Stimulated activated CD4-positive, alpha-beta T cell treated with anti-CD3 and anti-CD28 coated beads, Interleukin-1b, Interleukin-23, amount 100 ng/mL, for 24 hours (primary cell): ENCODE measurements at regions not wholly inside any gene's neighbourhood (a gene's known extent, or its start where the extent isn't known, plus 50 kb on each side); places are given as distances from the start of the nearest gene placed in this dataset.
"Not testable (repeated sequence)": the region's sequence is repeated elsewhere in the genome, so short reads cannot be mapped to it uniquely, and the experiment has no call there.

Experiments
- DNase-seq, 4 experiments: peaks; one replicate each; pipeline ENCODE4 v3.0.0-alpha.2; 2020; ENCODE audit warnings: low read depth in 4 of 4, low spot score in 1 of 4

DNA sequence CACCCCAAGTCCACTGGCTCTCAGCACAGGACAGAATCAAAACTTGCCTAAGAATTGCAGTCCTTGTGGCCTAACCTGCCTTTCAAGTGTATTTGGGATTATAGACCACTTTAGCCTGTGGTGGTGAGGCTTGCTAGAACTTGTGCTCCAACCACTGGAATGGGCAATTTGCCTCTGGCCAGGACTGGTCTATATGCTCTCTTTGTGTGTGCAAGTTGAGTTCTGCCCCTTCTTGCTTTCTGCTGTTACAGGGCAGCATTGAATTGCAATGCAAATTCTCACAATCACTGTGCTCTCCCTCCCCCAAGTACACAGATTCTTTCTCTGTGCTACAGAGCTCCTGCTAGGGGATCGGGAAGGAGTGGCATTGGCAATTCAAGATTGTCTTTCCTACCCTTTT is 233.6 kb upstream of the DIPK2B start:
- no peak for DNase-seq

DNA sequence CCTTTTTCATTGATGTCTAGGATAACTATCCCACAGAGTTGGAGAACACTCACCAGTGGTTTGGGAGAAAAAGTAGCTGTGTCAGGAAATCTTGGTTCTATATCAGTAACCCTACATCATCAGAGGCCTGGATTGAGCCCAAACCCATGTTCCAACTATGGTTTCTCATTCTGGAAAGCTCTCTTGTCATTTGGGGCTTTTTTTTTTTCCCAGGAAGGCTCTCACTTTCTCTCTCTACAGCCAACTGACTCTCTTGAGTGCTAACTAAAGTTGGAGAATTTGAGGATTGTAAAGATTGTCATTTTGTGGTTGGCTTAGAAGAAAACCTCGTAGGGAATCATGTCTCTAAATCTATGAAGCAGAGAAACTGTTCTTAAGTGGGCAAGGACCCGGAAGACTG is 228.2 kb upstream of the DIPK2B start:
- DNase-seq: no peak

DNA sequence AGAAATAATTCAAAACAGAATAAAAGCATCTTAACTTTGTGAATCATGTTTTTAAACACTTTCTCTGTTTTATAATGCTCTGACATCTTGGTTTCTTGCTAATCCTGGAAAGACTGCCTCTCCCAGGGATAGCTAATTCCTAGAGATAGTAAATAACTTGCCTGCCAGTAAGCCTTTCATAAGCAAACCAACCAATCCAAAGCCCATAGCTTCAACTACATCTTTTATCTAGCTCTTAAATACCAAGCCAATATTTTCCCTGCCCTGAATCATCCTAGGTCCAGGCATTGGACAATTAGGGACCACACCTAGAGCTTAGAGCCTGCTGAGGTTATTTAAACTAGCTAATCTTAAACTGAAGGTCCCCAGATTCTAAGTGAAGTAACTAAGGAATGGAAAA is 223.7 kb upstream of the DIPK2B start:
- no peak for DNase-seq

DNA sequence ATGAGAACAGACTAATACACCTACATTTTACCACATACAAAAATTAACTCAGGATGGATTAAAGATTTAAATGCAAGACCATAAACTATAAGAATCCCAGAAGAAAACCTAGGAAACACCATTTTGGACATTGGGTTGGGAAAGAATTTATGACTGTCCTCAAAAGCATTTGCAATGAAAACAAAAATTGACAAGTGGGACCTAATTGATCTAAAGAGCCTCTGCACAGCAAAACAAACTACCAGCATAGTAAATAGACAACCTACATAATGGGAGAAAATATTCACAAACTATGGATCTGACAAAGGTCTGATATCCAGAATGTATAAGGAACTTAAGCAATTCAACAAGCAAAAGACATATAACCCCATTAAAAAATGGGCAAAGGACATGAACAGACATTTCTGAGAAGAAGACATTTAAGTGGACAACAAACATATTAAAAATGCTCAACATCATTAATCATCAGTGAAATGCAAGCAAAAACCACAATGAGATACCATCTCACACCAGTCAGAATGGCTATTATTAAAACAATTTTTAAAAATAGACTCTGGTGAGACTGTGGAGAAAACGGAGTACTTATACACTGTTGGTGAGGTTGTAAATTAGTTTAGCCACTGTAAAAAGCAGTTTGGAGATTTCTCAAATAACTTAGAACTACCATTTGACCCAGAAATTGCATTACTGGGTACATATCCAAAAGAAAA is 221.7 kb upstream of the DIPK2B start:
- DNase-seq: no peak

DNA sequence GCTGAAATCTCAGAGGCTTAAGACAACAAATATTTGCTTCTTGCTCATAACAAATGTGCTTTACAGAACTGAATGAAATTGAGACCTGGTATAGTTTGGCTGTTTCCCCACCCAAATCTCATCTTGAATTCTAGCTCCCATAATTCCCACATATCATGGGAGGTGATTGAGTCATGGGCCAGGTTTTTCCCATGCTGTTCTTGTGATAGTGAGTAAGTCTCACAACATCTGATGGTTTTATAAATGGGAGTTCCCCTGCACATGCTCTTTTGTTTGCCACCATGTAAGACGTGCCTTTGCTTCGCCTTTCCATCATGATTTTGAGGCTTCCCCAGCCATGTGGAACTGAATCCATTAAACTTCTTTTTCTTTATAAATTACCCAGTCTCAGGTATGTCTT is 221.1 kb upstream of the DIPK2B start:
- no peak for DNase-seq

DNA sequence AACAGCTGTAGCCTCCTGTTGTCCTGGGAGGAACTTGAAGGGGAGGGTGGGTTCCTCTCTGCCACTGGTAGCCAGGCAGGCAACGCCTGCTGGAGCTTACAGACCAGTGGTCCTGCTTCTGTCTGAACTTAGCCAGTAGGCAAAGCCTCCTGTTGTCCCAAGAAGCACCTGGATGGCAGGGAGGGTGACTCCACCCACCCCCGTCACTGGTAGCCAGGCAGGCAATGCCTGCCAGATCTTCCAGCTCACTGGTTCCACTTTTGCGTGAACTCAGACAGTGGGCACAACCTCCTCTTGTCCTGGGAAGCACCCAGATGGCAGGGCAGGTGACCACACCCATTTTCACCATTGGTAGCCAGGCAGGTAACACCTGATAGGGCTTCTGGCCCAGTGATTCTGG is 203.5 kb upstream of the DIPK2B start:
- DNase-seq: no peak

DNA sequence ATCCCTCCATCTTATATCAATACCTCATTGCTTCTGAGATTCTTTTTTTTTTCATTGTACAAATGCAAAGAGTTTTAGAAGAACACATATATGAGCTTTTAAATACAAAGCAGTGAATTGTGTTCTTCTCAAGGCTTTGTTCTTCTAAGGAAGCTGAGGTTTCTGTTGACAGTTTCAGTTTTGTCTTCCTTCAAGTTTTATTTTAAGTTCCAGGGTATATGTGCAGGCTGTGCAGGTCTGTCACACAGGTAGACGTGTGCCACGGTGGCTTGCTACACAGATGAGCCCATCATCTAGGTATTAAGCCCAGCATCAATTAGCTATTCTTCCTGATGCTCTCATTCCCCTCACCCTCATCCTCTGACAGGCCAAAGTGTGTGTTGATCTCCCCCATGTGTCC is 201.2 kb upstream of the DIPK2B start:
- no peak for DNase-seq

DNA sequence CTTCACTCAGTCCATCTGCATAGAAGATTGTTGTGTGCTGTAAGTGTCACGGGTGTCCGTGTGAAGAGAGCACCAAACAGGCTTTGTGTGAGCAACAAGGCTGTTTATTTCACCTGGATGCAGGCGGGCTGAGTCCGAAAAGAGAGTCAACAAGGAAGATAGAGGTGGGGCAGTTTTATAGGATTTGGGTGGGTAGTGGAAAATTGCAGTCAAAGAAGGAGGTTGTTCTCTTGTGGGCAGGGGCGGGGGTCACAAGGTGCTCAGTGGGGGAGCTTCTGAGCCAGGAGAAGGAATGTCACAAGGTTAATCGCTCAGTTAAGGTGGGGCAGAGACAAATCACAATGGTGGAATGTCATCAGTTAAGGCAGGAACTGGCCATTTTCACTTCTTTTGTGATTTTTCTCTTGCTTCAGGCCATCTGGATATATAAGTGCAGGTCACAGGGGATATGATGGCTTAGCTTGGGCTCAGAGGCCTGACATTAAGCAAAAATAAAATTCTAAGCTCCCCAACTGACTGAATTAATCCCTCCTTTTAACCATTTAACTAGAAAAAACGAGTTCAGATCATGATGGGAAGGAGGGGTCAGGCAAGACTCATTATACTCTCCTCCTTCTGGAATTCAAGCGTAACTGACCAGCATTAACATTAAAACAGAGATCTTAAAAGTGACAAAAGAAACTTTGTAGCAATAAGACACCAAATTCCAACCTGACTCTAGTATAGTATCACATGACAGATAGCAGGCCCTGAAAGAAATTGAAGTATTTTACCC is 200.5 kb upstream of the DIPK2B start:
- DNase-seq: not testable (repeated sequence)

DNA sequence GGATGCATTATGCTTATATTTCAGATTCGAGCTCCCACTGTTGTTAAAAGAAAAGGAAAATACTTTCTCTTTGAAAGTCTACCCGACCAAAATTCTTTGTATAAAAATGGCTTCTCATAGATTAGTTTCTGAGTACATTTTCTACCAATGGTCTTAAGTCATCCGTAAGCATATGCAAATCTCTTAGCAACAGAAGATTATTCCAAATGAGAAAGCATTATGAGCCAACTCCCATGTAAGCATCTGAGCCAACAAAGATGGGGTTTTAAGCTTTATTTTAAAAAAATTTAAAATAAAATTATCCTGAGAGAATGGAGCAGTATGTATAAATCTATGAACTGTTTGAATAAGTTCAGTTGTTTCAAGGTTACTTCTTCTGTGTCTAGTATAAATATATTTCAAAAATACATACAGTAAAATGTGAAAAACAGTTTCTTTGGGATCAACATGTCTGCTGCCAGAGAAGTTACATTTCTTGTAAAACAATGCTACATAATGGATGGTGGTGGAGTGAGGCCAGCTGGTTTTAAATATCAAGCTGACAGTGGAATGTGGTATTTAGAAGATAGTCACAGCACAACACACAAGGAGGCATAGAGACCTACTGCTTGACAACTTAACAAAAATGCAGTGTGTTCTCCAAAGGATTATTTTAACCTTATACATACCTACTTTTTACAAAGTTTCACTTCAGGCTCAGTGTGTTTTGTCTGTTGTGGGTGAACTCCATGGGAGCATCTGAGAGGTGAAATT is 199.5 kb upstream of the DIPK2B start:
- DNase-seq: no peak

DNA sequence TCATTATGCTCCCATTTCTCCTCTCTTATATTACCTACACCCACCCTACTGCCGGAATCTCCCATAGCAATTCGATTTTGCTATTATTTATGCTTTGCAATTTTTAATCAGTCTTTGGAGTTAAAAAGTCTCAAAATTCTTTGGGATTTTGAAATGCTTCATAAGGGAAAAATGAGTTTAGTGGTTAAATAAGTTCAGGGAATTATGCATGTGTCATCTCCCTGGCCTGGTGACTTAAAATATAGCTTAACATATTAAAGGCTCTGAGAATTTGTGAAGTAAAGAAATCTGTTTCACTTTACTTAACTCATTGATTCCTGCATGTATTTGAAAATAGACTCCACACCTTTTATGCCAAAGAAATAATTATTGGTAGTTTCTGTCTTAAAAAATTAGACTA is 185.1 kb upstream of the DIPK2B start:
- no peak for DNase-seq

DNA sequence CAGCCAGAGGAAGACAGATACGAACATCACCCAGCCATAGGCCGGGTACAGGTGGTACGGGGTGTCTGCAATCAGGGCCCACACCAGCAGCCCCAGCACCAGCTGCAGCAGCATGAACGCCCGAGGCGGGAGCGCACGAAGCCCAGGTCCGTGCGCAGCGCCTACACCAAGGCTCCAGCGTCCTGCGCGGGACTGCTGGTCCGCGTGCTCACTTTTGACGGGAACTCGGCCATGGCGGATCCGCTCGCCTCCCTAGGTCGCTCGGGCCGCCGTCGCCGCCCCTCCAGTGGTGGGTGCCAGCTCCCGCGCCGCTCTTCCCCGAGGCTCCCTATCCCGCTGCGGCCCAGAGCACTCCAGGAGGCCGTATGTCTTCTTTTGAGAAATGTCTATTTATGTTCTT is 181.2 kb upstream of the DIPK2B start:
- no peak for DNase-seq

DNA sequence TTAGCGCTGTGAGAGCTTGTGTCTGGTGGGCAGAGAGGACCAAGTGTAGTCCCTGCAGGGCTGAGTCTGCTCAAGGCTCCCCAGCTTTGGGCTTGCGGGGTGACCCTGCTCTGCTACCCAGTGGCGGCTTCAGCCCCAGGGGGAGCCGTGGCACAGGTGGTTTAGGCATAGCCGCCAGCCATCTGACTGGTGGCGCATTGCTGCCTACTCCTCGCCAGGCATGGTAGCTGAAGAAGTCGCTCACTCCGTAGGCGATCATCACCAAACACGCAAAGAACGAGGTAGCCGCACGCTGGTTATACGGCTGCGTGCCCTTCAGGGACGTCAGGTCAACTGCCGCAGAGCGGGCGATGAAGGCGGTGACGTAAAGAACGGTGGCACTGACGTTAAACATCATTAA is 180.7 kb upstream of the DIPK2B start:
- DNase-seq: no peak

DNA sequence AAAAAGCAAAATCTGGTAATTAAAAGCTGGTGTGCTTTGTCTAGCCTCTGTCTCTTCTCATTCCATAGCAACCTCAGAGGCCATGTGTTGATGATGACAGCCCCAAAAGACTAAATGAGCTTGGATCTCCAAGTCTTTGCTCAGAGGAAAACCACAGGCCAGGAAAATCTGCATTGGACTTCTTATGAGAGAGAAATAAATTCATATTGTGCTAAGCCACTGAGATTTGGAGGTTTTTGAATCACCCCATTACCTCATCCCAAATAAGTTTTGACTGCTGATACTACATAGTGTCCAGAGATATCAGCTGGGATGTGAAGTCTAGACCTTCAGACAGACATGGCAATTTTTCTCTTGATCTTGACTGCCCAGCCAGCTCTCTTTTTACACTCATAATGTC is 178.6 kb upstream of the DIPK2B start:
- DNase-seq: no peak

DNA sequence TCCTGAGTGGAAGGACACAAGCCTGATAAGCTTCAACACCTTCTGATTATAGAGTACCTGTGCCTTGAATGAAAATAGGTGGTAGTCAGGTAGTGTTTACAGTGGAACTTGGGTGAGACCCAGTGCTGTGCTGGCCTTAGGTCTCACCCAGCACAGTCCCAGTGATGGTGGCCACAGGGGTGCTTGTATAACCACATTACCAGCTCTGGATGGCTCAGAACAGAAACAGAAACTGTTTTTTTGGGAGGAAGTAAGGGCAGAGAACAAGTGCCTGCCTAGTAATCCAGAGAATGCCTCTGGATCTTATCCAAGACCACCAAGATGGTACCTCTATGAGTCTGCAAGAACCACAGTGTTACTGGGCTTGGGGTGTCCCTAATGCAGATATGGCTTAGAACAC is 171.5 kb upstream of the DIPK2B start:
- DNase-seq: no peak

DNA sequence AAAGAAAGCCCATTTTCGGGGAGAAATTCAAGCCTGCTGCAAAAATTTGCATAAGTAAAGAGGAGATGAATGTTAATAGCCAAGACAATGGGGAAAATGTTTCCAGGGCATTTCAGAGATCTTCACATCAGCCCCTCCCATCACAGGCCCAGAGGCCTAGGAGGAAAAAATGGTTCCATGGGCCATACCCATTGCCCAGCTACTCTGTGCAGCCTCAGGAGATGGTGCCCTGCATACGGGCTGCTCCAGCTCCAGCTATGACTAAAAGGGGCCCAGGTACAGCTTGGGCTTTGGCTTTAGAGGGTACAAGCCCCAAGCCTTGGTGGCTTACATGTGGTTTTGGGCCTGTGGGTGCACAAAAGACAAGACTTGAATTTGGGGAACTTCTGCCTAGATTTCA is 168.0 kb upstream of the DIPK2B start:
- no peak for DNase-seq

DNA sequence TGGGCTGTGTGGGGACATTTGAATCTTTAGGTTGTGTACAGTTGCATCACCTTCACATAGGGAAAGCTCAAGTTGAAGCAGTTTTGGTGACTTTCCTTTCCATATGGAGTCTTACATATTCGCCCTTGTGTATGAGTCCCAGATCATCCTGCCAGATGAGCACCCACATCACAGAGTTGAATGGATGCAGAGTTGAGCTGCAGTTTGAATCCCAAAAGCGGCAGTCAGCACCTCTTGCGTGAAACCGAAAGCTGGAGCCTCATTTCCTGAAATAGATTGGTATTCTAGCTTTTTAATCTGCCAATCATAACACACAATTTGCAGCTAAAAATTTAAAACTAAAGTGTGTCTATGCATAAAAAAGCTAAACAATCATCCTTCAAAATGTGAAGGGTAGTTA is 162.9 kb upstream of the DIPK2B start:
- DNase-seq: no peak

DNA sequence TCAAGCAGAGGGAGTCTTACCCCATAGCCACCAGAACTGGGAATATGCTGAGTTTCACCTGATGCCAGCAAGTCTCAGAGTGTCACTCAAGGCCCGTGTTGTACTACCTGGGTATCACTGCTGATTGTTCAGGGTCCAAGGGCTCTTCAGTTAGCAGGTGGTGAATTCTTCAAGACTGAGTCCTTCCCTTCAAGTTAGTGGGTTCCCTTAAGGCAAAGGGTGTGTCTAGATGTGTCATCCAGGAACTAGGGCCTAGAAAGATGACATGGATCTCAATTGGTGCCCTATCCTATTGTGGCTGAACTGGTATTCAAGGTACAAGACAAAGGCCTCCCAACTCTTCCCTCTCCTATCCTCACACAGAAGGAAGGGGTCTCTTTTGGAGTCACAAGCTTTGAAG is 159.9 kb upstream of the DIPK2B start:
- DNase-seq: no peak

DNA sequence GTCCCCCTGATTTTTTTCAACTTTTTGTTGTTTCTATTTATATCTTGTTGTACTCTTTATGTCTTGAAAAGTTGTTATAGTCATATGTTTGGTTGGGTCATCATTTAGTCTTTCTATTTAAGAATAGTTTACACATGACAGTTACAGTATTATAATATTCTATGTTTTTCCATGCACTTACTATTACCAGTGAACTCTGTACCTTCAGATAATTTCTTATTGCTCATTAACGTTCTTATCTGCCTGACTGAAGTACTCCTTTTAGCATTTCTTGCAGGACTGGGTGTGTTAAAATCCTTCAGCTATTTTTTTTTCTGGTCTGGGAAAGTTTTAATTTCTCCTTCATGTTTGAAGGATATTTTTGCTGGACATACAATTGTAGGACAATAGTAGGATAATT is 157.7 kb upstream of the DIPK2B start:
- no peak for DNase-seq

DNA sequence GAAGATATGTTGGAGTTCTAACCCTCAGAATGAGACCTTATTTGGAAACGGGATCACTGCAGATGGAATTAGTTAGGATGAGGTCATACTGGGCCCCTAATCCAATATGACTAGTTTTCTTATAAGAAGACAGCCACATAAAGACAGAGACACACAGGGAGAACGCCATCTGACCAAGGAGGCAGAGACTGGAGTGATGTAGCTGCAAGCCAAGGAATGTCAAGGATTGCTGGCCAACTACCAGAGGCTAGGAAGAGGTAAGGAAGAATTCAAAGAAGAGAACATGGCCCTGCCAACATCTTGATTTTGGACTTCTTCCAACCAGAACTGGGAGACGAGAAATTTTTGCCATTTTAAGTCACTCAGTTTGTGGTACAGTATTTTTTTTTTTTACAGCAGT is 152.8 kb upstream of the DIPK2B start:
- DNase-seq: no peak

DNA sequence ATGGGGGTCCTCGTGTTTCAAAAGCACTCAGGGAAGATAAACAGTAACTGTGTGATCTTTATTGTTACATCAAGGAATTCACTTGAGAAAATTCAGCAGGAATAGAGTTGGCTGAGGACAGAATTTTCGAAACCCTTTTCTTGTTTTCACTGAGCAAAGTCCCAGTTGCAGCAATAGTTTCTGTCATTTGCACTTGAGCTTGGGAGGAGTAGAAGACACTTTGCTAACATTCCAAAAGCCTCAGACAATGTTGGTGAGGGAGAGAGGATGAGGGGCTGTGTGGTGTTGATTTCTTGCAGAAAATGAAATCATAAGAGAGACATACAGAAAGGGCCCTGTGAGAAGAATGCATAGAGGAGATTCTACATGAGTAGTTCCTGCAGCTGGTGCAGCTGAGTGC is 151.9 kb upstream of the DIPK2B start:
- no peak for DNase-seq

DNA sequence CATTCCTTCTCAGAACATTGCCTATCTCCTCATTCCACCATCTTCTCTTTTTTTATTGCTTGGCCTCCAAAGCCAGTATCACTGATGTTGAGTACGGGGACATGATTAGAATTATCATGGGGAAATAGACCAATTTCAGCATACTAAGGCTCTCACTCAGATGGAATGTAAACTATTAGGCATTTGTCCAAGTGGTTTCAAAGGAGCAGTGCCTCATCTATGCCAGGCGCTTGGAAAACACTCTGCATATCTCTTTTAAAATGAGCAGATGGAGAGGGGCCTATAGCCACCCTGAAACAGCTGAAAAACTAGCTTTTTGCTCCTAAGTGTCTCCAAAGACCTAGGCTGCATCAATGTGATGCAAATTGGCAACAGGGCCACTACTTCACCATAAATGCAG is 150.8 kb upstream of the DIPK2B start:
- DNase-seq: no peak

DNA sequence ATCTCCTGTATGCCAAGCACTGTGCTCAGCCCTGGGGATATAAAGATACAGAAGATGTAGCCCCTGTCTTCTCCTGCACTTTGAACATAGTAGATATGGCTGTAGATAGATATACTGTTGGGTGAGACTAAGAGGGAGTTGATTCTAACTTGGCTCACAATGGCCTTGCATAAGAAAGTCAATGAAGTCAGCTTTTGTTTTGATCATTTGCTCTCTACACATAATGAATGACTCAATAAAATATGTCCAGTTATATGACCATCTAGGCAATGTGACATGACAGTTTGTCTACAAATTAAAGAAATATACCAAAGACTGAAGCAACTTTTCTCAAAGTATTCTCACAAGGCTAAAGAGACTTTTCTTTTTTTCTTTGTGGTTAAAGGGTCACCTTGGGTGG is 147.6 kb upstream of the DIPK2B start:
- DNase-seq: no peak
